PFSK-1 (cell line): ENCODE measurements at regions not wholly inside any gene's neighbourhood (a gene's known extent, or its start where the extent isn't known, plus 50 kb on each side); places are given as distances from the start of the nearest gene placed in this dataset.

Experiments
- FOXP2 ChIP-seq: optimal IDR thresholded peaks from 2 replicates; pipeline ENCODE3; 2011; ENCODE audit warnings: borderline replicate concordance, control low read depth, inconsistent platforms; ENCODE audit not compliant: insufficient read depth; ENCODE audit errors: extremely low read length, extremely low read depth
- POLR2AphosphoS5 ChIP-seq: IDR thresholded peaks from 2 replicates; pipeline ENCODE4 v1.6.1; 2012; ENCODE audit warnings: low read depth, mild to moderate bottlenecking, control low read depth, low read length, moderate library complexity
- REST ChIP-seq, 2 experiments: IDR thresholded peaks; 2 replicates each; pipeline versions ENCODE4 v1.6.1 to v1.8.0; 2011 to 2012; ENCODE audit warnings: low read depth in 2 of 2, low read length in 2 of 2, control low read depth in 1 of 2, inconsistent platforms in 1 of 2, mild to moderate bottlenecking in 1 of 2, moderate library complexity in 1 of 2; ENCODE audit not compliant: insufficient read depth in 1 of 2
- SIN3A ChIP-seq: IDR thresholded peaks from 2 replicates; pipeline ENCODE4 v1.6.1; 2012; ENCODE audit warnings: mild to moderate bottlenecking, low read length, moderate library complexity, borderline replicate concordance; ENCODE audit not compliant: insufficient read depth
- TAF1 ChIP-seq: IDR thresholded peaks from 2 replicates; pipeline ENCODE4 v1.6.1; 2012; ENCODE audit warnings: low read length, control low read depth, borderline replicate concordance; ENCODE audit not compliant: insufficient read depth

- TF ChIP-seq FOXP2 (no peak), SIN3A (no peak), REST (IDR thresholded peaks at IDR 0.05; ENCODE audit: insufficient read depth in 1 of 2, low read depth in 2 of 2, low read length in 2 of 2) (no peak), POLR2AphosphoS5 (no peak)
These were observed 1250.4 kb upstream of the IGFBP7 start for GRCh38 chr4:58360354-58361133.

GRCh38 chr4:58359590-58359989 is 1249.4 kb upstream of the IGFBP7 start:
- TF ChIP-seq FOXP2 (no peak), SIN3A (no peak), REST (IDR thresholded peaks at IDR 0.05; ENCODE audit: insufficient read depth in 1 of 2, low read depth in 2 of 2, low read length in 2 of 2) (no peak), TAF1 (no peak), POLR2AphosphoS5 (no peak)

- TF ChIP-seq POLR2AphosphoS5 (no peak), SIN3A (no peak), TAF1 (no peak), REST (IDR thresholded peaks at IDR 0.05; ENCODE audit: insufficient read depth in 1 of 2, low read depth in 2 of 2, low read length in 2 of 2) (no peak), FOXP2 (no peak)
These were observed 1247.8 kb upstream of the IGFBP7 start for GRCh38 chr4:58357947-58358346.

- no peak for TF ChIP-seq POLR2AphosphoS5
These were observed 1214.9 kb upstream of the IGFBP7 start for GRCh38 chr4:58325070-58325469.

- no peak for TF ChIP-seq SIN3A
- no peak for TF ChIP-seq FOXP2
- no peak for TF ChIP-seq REST (IDR thresholded peaks at IDR 0.05; ENCODE audit: insufficient read depth in 1 of 2, low read depth in 2 of 2, low read length in 2 of 2)
These were observed 1203.3 kb upstream of the IGFBP7 start for GRCh38 chr4:58313444-58313843.

GRCh38 chr4:58303456-58303855 is 1193.3 kb upstream of the IGFBP7 start:
- no peak for TF ChIP-seq SIN3A
- TF ChIP-seq REST (IDR thresholded peaks at IDR 0.05; ENCODE audit: insufficient read depth in 1 of 2, low read depth in 2 of 2, low read length in 2 of 2) = no peak
- no peak for TF ChIP-seq FOXP2
